Adrenal gland (tissue), 9 donors: ENCODE measurements at regions not wholly inside any gene's neighbourhood (a gene's known extent, or its start where the extent isn't known, plus 50 kb on each side); places are given as distances from the start of the nearest gene placed in this dataset.

Experiments used
- DNase-seq, 7 donors: peaks; one replicate each; pipeline ENCODE4 v3.0.0-alpha.2; 2019 to 2020
- H3K27ac ChIP-seq, 5 donors: fragments of 200-600 bp; sonication (generic) in 4 of 5; 1 replicate in 3 of 5; 2 replicates in 2 of 5; pipeline versions ENCODE4 v1.5.1 to v1.8.0; 2016 to 2020; ENCODE audit warnings: mild to moderate bottlenecking in 1 of 5
- H3K27me3 ChIP-seq: fragments of 200-600 bp; 2 replicates; pipeline ENCODE4 v1.8.0; 2021
- H3K36me3 ChIP-seq, 2 donors: fragments of 200-600 bp; replicated peaks in 1 of 2; 1 replicate in 1 of 2; 2 replicates in 1 of 2; pipeline versions ENCODE4 v1.5.1 to v1.8.0; 2018 to 2022
- H3K4me1 ChIP-seq, 2 donors: fragments of 200-600 bp; replicated peaks in 1 of 2; 1 replicate in 1 of 2; 2 replicates in 1 of 2; pipeline versions ENCODE4 v1.5.1 to v1.8.0; 2018 to 2021
- H3K4me3 ChIP-seq, 4 donors: fragments of 200-600 bp; sonication (generic) in 3 of 4; one replicate each; pipeline ENCODE4 v1.5.1; 2016 to 2018
- H3K9me3 ChIP-seq, 3 donors: fragments of 200-600 bp; sonication (generic) in 1 of 3; replicated peaks in 1 of 3; 1 replicate in 2 of 3; 2 replicates in 1 of 3; pipeline versions ENCODE4 v1.5.1 to v1.8.0; 2016 to 2021
- POLR2A ChIP-seq, 2 donors: fragments of 450-650 bp; IDR thresholded peaks; one replicate each; pipeline ENCODE4 v1.6.1; 2017; ENCODE audit warnings: antibody characterized with exemption in 2 of 2, mild to moderate bottlenecking in 2 of 2, moderate library complexity in 1 of 2
- WGBS, 4 donors: extraction: QIAGEN DNeasy Blood & Tissue Kit in 2 of 4; methylation state at CpG; one replicate each; pipeline versions ENCODE4 v1.1.5 to v1.1.7; 2013 to 2017; 5-methylcytosine and 5-hydroxymethylcytosine counted together
- intact Hi-C, 2 donors: fragments of 100-400 bp; cut with DNase I; formaldehyde crosslinking; loops; one replicate each; pipeline versions ENCODE4 v1.14.1 to v1.15.0; 2022 to 2023
- TF ChIP-seq, protein P1 (sequence below), 6 experiments: fragments of 450-650 bp in 4 of 6; fragments of 200-600 bp in 2 of 6; sonication (generic) in 1 of 6; IDR thresholded peaks; 1 replicate in 5 of 6; 2 replicates in 1 of 6; pipeline versions ENCODE4 v1.5.1 to v1.8.0; 2016 to 2021; ENCODE audit warnings: antibody characterized with exemption in 6 of 6, mild to moderate bottlenecking in 2 of 6, moderate library complexity in 1 of 6
- donor health status: healthy with polysubstance abuse.
- donor health status: Bipolar disorder and iron deficiency.
- donor health status: DM: yes; HTN: yes; CAD: no.
- donor health status: DM: no; HTN: no; CAD: no.
- donor health status: DM: no; HTN: no; CAD: no.

GRCh38 chr6:126170978-126171382 lies 168.9 kb upstream of the CENPW start:
- Histone ChIP-seq H3K36me3 (no peaks in the 10 kb centered on the region), H3K27me3 (no peaks in the 10 kb centered on the region), H3K27ac (no peak overlapping the region), H3K4me3 (no peak overlapping the region), H3K9me3 (no peaks in the 10 kb centered on the region), H3K4me1 (no peaks in the 10 kb centered on the region)
- TF ChIP-seq, protein P1, sequence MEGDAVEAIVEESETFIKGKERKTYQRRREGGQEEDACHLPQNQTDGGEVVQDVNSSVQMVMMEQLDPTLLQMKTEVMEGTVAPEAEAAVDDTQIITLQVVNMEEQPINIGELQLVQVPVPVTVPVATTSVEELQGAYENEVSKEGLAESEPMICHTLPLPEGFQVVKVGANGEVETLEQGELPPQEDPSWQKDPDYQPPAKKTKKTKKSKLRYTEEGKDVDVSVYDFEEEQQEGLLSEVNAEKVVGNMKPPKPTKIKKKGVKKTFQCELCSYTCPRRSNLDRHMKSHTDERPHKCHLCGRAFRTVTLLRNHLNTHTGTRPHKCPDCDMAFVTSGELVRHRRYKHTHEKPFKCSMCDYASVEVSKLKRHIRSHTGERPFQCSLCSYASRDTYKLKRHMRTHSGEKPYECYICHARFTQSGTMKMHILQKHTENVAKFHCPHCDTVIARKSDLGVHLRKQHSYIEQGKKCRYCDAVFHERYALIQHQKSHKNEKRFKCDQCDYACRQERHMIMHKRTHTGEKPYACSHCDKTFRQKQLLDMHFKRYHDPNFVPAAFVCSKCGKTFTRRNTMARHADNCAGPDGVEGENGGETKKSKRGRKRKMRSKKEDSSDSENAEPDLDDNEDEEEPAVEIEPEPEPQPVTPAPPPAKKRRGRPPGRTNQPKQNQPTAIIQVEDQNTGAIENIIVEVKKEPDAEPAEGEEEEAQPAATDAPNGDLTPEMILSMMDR (IDR thresholded peaks at IDR 0.05) = peak; percentile 2 to 53 (median 40)
- no peak for TF ChIP-seq POLR2A (IDR thresholded peaks at IDR 0.05)
- peak in 4 of 7 donors; percentile 17 to 27 (median 22) for DNase-seq
- 44 to 58% (median 49%) methylated on average over 5 of the region's 5 CpGs for WGBS, 4 donors
- intact Hi-C loops = no loop called here

- WGBS, 4 donors = 84 to 93% (median 91%) methylated on average over 2 of the region's 2 CpGs
- no peaks in the 10 kb centered on the region for H3K27me3 ChIP-seq
- intact Hi-C loops = no loop called here
Observed at GRCh38 chr6:126172131-126172530, 167.8 kb upstream of the CENPW start.

DNA sequence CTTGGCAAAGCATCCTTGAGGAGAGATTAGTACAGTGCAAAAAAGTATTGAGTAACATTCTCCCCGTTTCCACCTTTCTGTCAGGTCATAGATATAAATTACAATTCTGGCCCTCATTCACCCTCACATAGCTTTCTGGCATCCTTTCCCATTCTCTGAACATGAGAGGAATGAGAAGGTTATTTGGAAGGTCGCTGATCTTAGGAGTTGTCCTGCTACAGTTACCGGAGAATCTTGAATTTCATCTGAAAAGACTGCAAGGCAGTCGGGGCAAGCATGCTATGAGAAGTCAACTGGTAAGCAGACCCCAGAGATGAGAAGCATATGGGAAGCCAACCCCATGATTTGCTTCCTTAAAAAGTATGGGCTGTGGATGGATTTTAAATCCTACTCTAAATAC lies 166.7 kb upstream of the CENPW start:
- 57 to 70% (median 62%) methylated on average over 4 of the region's 4 CpGs for WGBS, 4 donors
- Histone ChIP-seq H3K36me3 (no peaks in the 10 kb centered on the region), H3K27me3 (no peaks in the 10 kb centered on the region), H3K9me3 (no peaks in the 10 kb centered on the region), H3K4me1 (no peaks in the 10 kb centered on the region), H3K27ac (no peak overlapping the region), H3K4me3 (no peak overlapping the region)
- no peak for DNase-seq
- intact Hi-C loops = no loop called here
- TF ChIP-seq POLR2A (IDR thresholded peaks at IDR 0.05) = no peak
- TF ChIP-seq, protein P1 (IDR thresholded peaks at IDR 0.05) = no peak

More at GRCh38 chr6:126172131-126172530, 167.8 kb upstream of the CENPW start:
- H3K9me3 ChIP-seq = no peaks in the 10 kb centered on the region
- DNase-seq = no peak
- H3K36me3 ChIP-seq = no peaks in the 10 kb centered on the region
- no peak overlapping the region for H3K27ac ChIP-seq
- no peaks in the 10 kb centered on the region for H3K4me1 ChIP-seq
- no peak for TF ChIP-seq POLR2A (IDR thresholded peaks at IDR 0.05)
- TF ChIP-seq, protein P1 (IDR thresholded peaks at IDR 0.05) = no peak
- no peak overlapping the region for H3K4me3 ChIP-seq

DNA sequence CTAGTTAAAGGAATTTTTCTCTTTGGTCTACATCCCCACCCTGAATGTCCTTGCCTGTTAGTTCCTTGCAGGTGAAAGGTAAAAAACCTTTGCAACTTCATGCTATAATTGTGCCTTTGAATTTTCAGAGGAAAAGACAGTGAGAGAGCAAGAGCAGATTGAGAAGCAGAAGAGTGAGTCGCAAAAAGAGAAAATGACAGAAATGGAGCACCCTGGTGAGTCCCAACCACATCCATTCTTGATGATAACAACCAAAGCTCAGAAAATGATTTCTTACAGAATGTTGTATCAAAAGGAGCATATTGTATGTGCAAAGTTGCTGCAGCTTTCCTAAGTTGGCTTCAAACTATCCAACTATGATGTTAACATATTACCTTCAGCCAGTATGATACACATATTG lies 165.2 kb upstream of the CENPW start:
- TF ChIP-seq, protein P1 (IDR thresholded peaks at IDR 0.05) = no peak
- TF ChIP-seq POLR2A (IDR thresholded peaks at IDR 0.05) = no peak
- Histone ChIP-seq H3K27me3 (no peaks in the 10 kb centered on the region), H3K9me3 (no peaks in the 10 kb centered on the region), H3K4me3 (no peak overlapping the region), H3K27ac (no peak overlapping the region), H3K36me3 (no peaks in the 10 kb centered on the region), H3K4me1 (no peaks in the 10 kb centered on the region)
- intact Hi-C loops = no loop called here
- 93 to 100% (median 97%) methylated on average over 1 of the region's 1 CpG for WGBS, 4 donors
- no peak for DNase-seq
